HepG2 (cell line): ENCODE measurements at regions not wholly inside any gene's neighbourhood (a gene's known extent, or its start where the extent isn't known, plus 50 kb on each side); places are given as distances from the start of the nearest gene placed in this dataset.

Source experiments
- ATF2 ChIP-seq: sonication (generic); formaldehyde crosslinking; IDR thresholded peaks from 2 replicates; pipeline ENCODE4 v1.4.0; 2020; ENCODE audit warnings: missing genetic modification reagents
- BCL3 ChIP-seq: sonication (generic); formaldehyde crosslinking; IDR thresholded peaks from 2 replicates; pipeline ENCODE4 v1.5.1; 2020; ENCODE audit warnings: mild to moderate bottlenecking, missing genetic modification reagents, moderate library complexity
- CBX5 ChIP-seq: sonication (generic); formaldehyde crosslinking; IDR thresholded peaks from 2 replicates; pipeline ENCODE4 v1.4.0; 2020; ENCODE audit warnings: missing genetic modification reagents, borderline replicate concordance
- HMGXB4 ChIP-seq, 2 experiments: sonication (generic) in 1 of 2; formaldehyde crosslinking in 1 of 2; IDR thresholded peaks; 2 replicates each; pipeline versions ENCODE4 v1.4.0 to v1.6.1; 2018 to 2020; ENCODE audit warnings: missing genetic modification reagents in 2 of 2, borderline replicate concordance in 1 of 2, low read depth in 1 of 2, mild to moderate bottlenecking in 1 of 2, missing biosample characterization in 1 of 2
- IKZF1 ChIP-seq: fragments of 450-650 bp; IDR thresholded peaks from 2 replicates; pipeline ENCODE4 v1.7.1; 2016
- KDM6A ChIP-seq: IDR thresholded peaks from 2 replicates; pipeline ENCODE4 v1.6.1; 2016; ENCODE audit warnings: low read depth
- MLLT10 ChIP-seq: sonication (generic); formaldehyde crosslinking; IDR thresholded peaks from 2 replicates; pipeline ENCODE4 v1.4.0; 2020; ENCODE audit warnings: missing genetic modification reagents
- NONO ChIP-seq, 2 experiments: fragments of 450-650 bp in 1 of 2; sonication (generic) in 1 of 2; formaldehyde crosslinking in 1 of 2; IDR thresholded peaks in 1 of 2; conservative IDR thresholded peaks in 1 of 2; 2 replicates each; pipeline versions ENCODE4 v1.6.1 to v1.8.0; 2017 to 2022; ENCODE audit warnings: mild to moderate bottlenecking in 1 of 2, missing genetic modification reagents in 1 of 2, moderate library complexity in 1 of 2
- RAD51 ChIP-seq: fragments of 450-650 bp; IDR thresholded peaks from 2 replicates; pipeline ENCODE4 v1.6.1; 2016; ENCODE audit warnings: borderline replicate concordance
- RNF2 ChIP-seq: fragments of 450-650 bp; conservative IDR thresholded peaks from 2 replicates; pipeline ENCODE4 v1.6.1; 2016; ENCODE audit warnings: low read depth
- RORA ChIP-seq: sonication (generic); formaldehyde crosslinking; IDR thresholded peaks from 2 replicates; pipeline ENCODE4 v1.5.0; 2020; ENCODE audit warnings: mild to moderate bottlenecking, missing genetic modification reagents, moderate library complexity
- SOX6 ChIP-seq, 2 experiments: fragments of 450-650 bp in 1 of 2; sonication (generic) in 1 of 2; formaldehyde crosslinking in 1 of 2; IDR thresholded peaks; 2 replicates each; pipeline versions ENCODE4 v1.4.0 to v1.6.1; 2017 to 2020; ENCODE audit warnings: antibody characterized with exemption in 1 of 2, mild to moderate bottlenecking in 1 of 2, missing genetic modification reagents in 1 of 2
- STAG1 ChIP-seq: sonication (generic); formaldehyde crosslinking; IDR thresholded peaks from 2 replicates; pipeline ENCODE4 v1.4.0; 2020; ENCODE audit warnings: missing genetic modification reagents
- TFDP2 ChIP-seq: sonication (generic); formaldehyde crosslinking; IDR thresholded peaks from 2 replicates; pipeline ENCODE4 v1.4.0; 2020; ENCODE audit warnings: missing genetic modification reagents
- TRIM22 ChIP-seq: fragments of 450-650 bp; IDR thresholded peaks from 2 replicates; pipeline ENCODE4 v1.6.1; 2017
- ZBTB46 ChIP-seq: sonication (generic); formaldehyde crosslinking; IDR thresholded peaks from 2 replicates; pipeline ENCODE4 v1.4.0; 2020; ENCODE audit warnings: mild to moderate bottlenecking, missing genetic modification reagents, borderline replicate concordance
- ZNF160 ChIP-seq: sonication (generic); formaldehyde crosslinking; IDR thresholded peaks from 2 replicates; pipeline ENCODE4 v1.8.0; 2022; ENCODE audit warnings: mild to moderate bottlenecking, inconsistent platforms, missing genetic modification reagents
- ZNF503 ChIP-seq: sonication (generic); formaldehyde crosslinking; IDR thresholded peaks from 2 replicates; pipeline ENCODE4 v1.4.0; 2020; ENCODE audit warnings: missing genetic modification reagents
- ZNF556 ChIP-seq: sonication (generic); formaldehyde crosslinking; IDR thresholded peaks from 2 replicates; pipeline ENCODE4 v1.4.0; 2020; ENCODE audit warnings: mild to moderate bottlenecking, missing genetic modification reagents, borderline replicate concordance

- TF ChIP-seq MLLT10 (CRISPR knock-in tag), result no peak
- no peak for TF ChIP-seq NONO (IDR thresholded peaks at IDR 0.05)
- TF ChIP-seq NONO (CRISPR knock-in tag; conservative IDR thresholded peaks at IDR 0.05), result 0 out of 2 replicates have a peak, but pooled peaks have one; percentile 19
- TF ChIP-seq ATF2, result peak; percentile 53; the same call in 1 of the 2 replicates
- TF ChIP-seq BCL3 (CRISPR knock-in tag), result no peak
- TF ChIP-seq STAG1 (CRISPR knock-in tag), result peak; percentile 66
- TF ChIP-seq RORA, result no peak
- TF ChIP-seq RNF2, result no peak
- TF ChIP-seq ZBTB46 (CRISPR knock-in tag), result no peak
- TF ChIP-seq CBX5 (CRISPR knock-in tag), result peak; percentile 82; the same call in 1 of the 2 replicates
- TF ChIP-seq TFDP2 (CRISPR knock-in tag), result no peak
- peak; percentile 29 to 43; a peak in 1 of 4 replicates for TF ChIP-seq HMGXB4 (CRISPR knock-in tag; IDR thresholded peaks at IDR 0.05; ENCODE audit: borderline replicate concordance in 1 of 2, low read depth in 1 of 2)
- TF ChIP-seq IKZF1, result no peak
- TF ChIP-seq ZNF160 (CRISPR knock-in tag), result no peak
- TF ChIP-seq ZNF503, result no peak
- TF ChIP-seq TRIM22, result no peak
- no peak for TF ChIP-seq ZNF556
- no peak for TF ChIP-seq RAD51
- no peak for TF ChIP-seq SOX6 (IDR thresholded peaks at IDR 0.05)
- TF ChIP-seq SOX6 (CRISPR knock-in tag; IDR thresholded peaks at IDR 0.05), result 0 out of 2 replicates have a peak, but pooled peaks have one; percentile 13
- TF ChIP-seq KDM6A (CRISPR knock-in tag), result no peak
These were observed 333.9 kb upstream of the LMO3 start (continued) for GRCh38 chr12:16939871-16940306.
